Keratinocyte (primary cell): ENCODE measurements at regions not wholly inside any gene's neighbourhood (a gene's known extent, or its start where the extent isn't known, plus 50 kb on each side); places are given as distances from the start of the nearest gene placed in this dataset.
"Not testable (repeated sequence)": the region's sequence is repeated elsewhere in the genome, so short reads cannot be mapped to it uniquely, and the experiment has no call there.

ENCODE experiments used
- DNase-seq: peaks from one replicate; pipeline ENCODE4 v3.0.0-alpha.2; 2011; ENCODE audit warnings: low read depth, missing footprints, low spot score
- FAIRE-seq: peaks from 2 replicates; lab custom pipeline; 2011; peaks lifted over from hg19 to GRCh38; lab: Jason Lieb, UNC
- H2AFZ ChIP-seq: 2 replicates; pipeline ENCODE4 v1.6.0; 2012; ENCODE audit warnings: low read length, control low read depth, inconsistent platforms; ENCODE audit not compliant: control insufficient read depth
- H3K27ac ChIP-seq: 2 replicates; pipeline ENCODE4 v1.5.1; 2011; ENCODE audit warnings: low read length; ENCODE audit not compliant: control insufficient read depth, insufficient read depth
- H3K27me3 ChIP-seq: 3 replicates; pipeline ENCODE4 v1.6.0; 2011; ENCODE audit warnings: low read length; ENCODE audit not compliant: control insufficient read depth, insufficient read depth; ENCODE audit errors: extremely low read depth
- H3K36me3 ChIP-seq, 2 experiments: 2 replicates in 1 of 2; 3 replicates in 1 of 2; pipeline ENCODE4 v1.5.1; 2011; ENCODE audit warnings: low read length in 2 of 2, mild to moderate bottlenecking in 1 of 2; ENCODE audit not compliant: control insufficient read depth in 2 of 2, insufficient read depth in 2 of 2; ENCODE audit errors: extremely low read depth in 1 of 2
- H3K4me1 ChIP-seq: 3 replicates; pipeline ENCODE4 v1.5.1; 2011; ENCODE audit warnings: low read length; ENCODE audit not compliant: control insufficient read depth, insufficient read depth; ENCODE audit errors: extremely low read depth
- H3K4me2 ChIP-seq: 3 replicates; pipeline ENCODE4 v1.6.0; 2011; ENCODE audit warnings: low read depth, low read length; ENCODE audit not compliant: control insufficient read depth, insufficient read depth; ENCODE audit errors: extremely low read depth
- H3K4me3 ChIP-seq, 3 experiments: fragments of 200-600 bp in 1 of 3; sonication (generic) in 1 of 3; 2 replicates in 2 of 3; 3 replicates in 1 of 3; pipeline ENCODE4 v1.5.1; 2011 to 2016; ENCODE audit warnings: low read length in 3 of 3, mild to moderate bottlenecking in 3 of 3, control low read depth in 2 of 3, inconsistent platforms in 1 of 3, low read depth in 1 of 3, mixed read lengths in 1 of 3, mixed run types in 1 of 3, moderate library complexity in 1 of 3; ENCODE audit not compliant: control insufficient read depth in 2 of 3, insufficient read depth in 2 of 3; ENCODE audit errors: extremely low read depth in 1 of 3
- H3K79me2 ChIP-seq: 2 replicates; pipeline ENCODE4 v1.6.0; 2012; ENCODE audit warnings: low read length; ENCODE audit not compliant: control insufficient read depth, insufficient read depth
- H3K9ac ChIP-seq: 3 replicates; pipeline ENCODE4 v1.6.0; 2011; ENCODE audit warnings: low read length; ENCODE audit not compliant: control insufficient read depth, insufficient read depth; ENCODE audit errors: extremely low read depth
- H3K9me1 ChIP-seq: 3 replicates; pipeline ENCODE4 v1.6.0; 2011; ENCODE audit warnings: low read length; ENCODE audit not compliant: control insufficient read depth, insufficient read depth; ENCODE audit errors: extremely low read depth
- H3K9me3 ChIP-seq: 2 replicates; pipeline ENCODE4 v1.5.1; 2012; ENCODE audit warnings: low read depth, low read length; ENCODE audit not compliant: control insufficient read depth
- H4K20me1 ChIP-seq: 3 replicates; pipeline ENCODE4 v1.6.0; 2011; ENCODE audit warnings: low read length; ENCODE audit not compliant: control insufficient read depth, insufficient read depth; ENCODE audit errors: extremely low read depth
- EZH2 ChIP-seq: IDR thresholded peaks from one replicate; pipeline ENCODE4 v1.6.1; 2012; ENCODE audit warnings: inconsistent platforms, mild to moderate bottlenecking, low read length, moderate library complexity
- dilution Hi-C: fragments of 300-500 bp; cut with MboI; formaldehyde crosslinking; loops from one replicate; pipeline ENCODE4 v1.7.0; 2020; ENCODE audit warnings: low sequenced_read_pairs; ENCODE audit not compliant: extremely low pct_ligation_motif_present
- TF ChIP-seq, protein P1 (sequence below), 3 experiments: IDR thresholded peaks in 1 of 3; conservative IDR thresholded peaks in 1 of 3; optimal IDR thresholded peaks in 1 of 3; 2 replicates in 2 of 3; 3 replicates in 1 of 3; pipeline versions ENCODE3 to v1.5.1; 2011; ENCODE audit warnings: low read length in 3 of 3, mild to moderate bottlenecking in 3 of 3, moderate library complexity in 2 of 3, control low read depth in 1 of 3, inconsistent platforms in 1 of 3; ENCODE audit not compliant: insufficient read depth in 2 of 3; ENCODE audit errors: extremely low read depth in 1 of 3

DNA sequence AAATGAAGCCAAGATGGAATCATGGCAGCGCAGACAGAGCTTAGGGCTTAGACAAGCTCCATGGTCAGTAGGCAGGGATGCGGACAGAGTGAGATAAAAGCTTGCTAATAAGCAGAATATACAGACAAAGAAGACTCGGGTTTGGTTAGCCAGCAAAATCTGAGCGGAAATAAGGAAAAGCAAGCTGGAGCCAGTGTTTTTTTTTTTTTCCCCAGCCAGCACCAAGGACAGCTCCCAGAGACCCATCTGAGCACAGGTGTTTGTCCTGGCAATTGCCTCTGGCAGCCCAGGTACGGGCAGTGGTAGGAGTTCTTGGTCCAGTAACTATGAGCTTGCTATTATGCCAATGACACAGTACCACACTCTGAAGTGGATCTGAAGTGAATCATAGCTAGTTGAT is 187.6 kb downstream of the ADCYAP1 start:
- H3K27me3 ChIP-seq, result no peaks in the 10 kb centered on the region
- DNase-seq, result no peak
- H3K9ac ChIP-seq, result no peak overlapping the region
- H3K4me2 ChIP-seq, result no peak overlapping the region
- H3K4me3 ChIP-seq, result no peak overlapping the region
- H3K79me2 ChIP-seq, result no peaks in the 10 kb centered on the region
- no peak overlapping the region for H3K27ac ChIP-seq
- TF ChIP-seq, protein P1, sequence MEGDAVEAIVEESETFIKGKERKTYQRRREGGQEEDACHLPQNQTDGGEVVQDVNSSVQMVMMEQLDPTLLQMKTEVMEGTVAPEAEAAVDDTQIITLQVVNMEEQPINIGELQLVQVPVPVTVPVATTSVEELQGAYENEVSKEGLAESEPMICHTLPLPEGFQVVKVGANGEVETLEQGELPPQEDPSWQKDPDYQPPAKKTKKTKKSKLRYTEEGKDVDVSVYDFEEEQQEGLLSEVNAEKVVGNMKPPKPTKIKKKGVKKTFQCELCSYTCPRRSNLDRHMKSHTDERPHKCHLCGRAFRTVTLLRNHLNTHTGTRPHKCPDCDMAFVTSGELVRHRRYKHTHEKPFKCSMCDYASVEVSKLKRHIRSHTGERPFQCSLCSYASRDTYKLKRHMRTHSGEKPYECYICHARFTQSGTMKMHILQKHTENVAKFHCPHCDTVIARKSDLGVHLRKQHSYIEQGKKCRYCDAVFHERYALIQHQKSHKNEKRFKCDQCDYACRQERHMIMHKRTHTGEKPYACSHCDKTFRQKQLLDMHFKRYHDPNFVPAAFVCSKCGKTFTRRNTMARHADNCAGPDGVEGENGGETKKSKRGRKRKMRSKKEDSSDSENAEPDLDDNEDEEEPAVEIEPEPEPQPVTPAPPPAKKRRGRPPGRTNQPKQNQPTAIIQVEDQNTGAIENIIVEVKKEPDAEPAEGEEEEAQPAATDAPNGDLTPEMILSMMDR (optimal IDR thresholded peaks at IDR 0.05 in 1 of 3, IDR thresholded peaks at IDR 0.05 in 1 of 3, conservative IDR thresholded peaks at IDR 0.05 in 1 of 3; ENCODE audit: extremely low read depth in 1 of 3, insufficient read depth in 2 of 3, low read length in 3 of 3), result no peak
- TF ChIP-seq EZH2, result no peak
- H3K9me3 ChIP-seq, result peaks cover 2% of the 10 kb centered on the region
- no peaks in the 10 kb centered on the region for H3K9me1 ChIP-seq
- FAIRE-seq, result no peak
- H3K4me1 ChIP-seq, result no peaks in the 10 kb centered on the region
- dilution Hi-C loops, result no loop called here
- H3K36me3 ChIP-seq, result no peaks in the 10 kb centered on the region
- no peaks in the 10 kb centered on the region for H4K20me1 ChIP-seq
- H2AFZ ChIP-seq, result no peak overlapping the region

DNA sequence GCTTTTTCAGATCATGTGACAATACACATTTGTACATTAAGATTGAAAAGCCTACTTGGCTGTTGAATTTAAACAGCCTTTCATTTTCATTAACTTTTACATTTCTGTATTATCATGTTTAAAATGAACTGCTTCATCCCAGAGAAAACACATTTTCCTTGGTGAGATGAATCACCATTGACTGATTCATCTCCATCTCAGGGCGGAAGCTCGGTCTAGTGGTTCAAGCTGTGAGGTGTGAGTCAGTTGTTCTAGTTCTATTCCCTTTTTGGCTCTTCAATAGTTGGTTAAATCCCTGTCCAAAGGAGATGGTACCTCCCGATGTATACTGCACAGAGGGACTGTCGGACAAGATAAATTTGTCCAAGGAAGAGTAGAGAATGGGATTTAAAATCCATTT is 189.7 kb downstream of the ADCYAP1 start:
- peaks cover 2% of the 10 kb centered on the region for H3K9me3 ChIP-seq
- no peaks in the 10 kb centered on the region for H3K79me2 ChIP-seq
- no peaks in the 10 kb centered on the region for H3K36me3 ChIP-seq
- H3K4me2 ChIP-seq, result no peak overlapping the region
- no peaks in the 10 kb centered on the region for H3K9me1 ChIP-seq
- DNase-seq (no peak), FAIRE-seq (no peak)
- no peaks in the 10 kb centered on the region for H3K4me1 ChIP-seq
- no peak overlapping the region for H3K4me3 ChIP-seq
- dilution Hi-C loops, result no loop called here
- no peak overlapping the region for H3K27ac ChIP-seq
- no peaks in the 10 kb centered on the region for H3K27me3 ChIP-seq
- no peaks in the 10 kb centered on the region for H4K20me1 ChIP-seq
- H2AFZ ChIP-seq, result no peak overlapping the region
- TF ChIP-seq, protein P1 (optimal IDR thresholded peaks at IDR 0.05 in 1 of 3, IDR thresholded peaks at IDR 0.05 in 1 of 3, conservative IDR thresholded peaks at IDR 0.05 in 1 of 3; ENCODE audit: extremely low read depth in 1 of 3, insufficient read depth in 2 of 3, low read length in 3 of 3), result no peak
- TF ChIP-seq EZH2, result no peak
- no peak overlapping the region for H3K9ac ChIP-seq

DNA sequence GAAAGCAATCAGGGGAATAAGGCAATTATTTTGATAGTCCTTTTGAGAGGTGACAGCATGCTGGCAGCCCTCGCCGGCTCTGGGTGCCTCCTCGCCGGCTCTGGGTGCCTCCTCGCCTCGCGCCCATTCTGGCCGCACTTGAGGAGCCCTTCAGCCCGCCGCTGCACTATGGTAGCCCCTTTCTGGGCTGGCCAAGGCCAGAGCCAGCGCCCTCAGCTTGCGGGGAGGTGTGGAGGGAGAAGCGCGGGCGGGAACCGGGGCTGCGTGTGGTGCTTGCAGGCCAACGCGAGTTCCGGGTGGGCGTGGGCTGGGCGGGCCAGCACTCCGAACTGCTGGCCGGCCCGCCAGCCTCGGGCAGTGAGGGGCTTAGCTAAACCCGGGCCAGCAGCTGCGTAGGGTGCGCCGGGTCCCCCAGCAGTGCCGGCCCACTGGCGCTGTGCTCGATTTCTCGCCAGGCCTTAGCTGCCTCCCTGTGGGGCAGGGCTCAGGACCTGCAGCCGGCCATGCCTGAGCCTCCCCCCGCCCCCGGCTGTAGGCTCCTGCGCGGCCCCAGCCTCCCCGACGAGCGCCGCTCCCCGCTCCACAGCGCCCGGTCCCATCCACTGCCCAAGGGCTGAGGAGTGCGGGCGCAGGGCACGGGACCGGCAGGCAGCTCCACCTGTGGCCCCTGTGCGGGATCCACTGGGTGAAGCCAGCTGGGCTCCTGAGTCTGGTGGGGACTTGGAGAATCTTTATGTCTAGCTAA is 193.5 kb downstream of the ADCYAP1 start:
- DNase-seq, H3K4me1 ChIP-seq, dilution Hi-C loops, H3K4me2 ChIP-seq, H4K20me1 ChIP-seq, H3K9me1 ChIP-seq, H3K9me3 ChIP-seq, H3K9ac ChIP-seq, H2AFZ ChIP-seq, H3K36me3 ChIP-seq, H3K27me3 ChIP-seq, H3K79me2 ChIP-seq, FAIRE-seq, H3K4me3 ChIP-seq, H3K27ac ChIP-seq: not testable (repeated sequence)
